ENCODE measurements at regions not wholly inside any gene's neighbourhood (a gene's known extent, or its start where the extent isn't known, plus 50 kb on each side); places are given as distances from the start of the nearest gene placed in this dataset.
"Not testable (repeated sequence)": the region's sequence is repeated elsewhere in the genome, so short reads cannot be mapped to it uniquely, and the experiment has no call there.

DNA sequence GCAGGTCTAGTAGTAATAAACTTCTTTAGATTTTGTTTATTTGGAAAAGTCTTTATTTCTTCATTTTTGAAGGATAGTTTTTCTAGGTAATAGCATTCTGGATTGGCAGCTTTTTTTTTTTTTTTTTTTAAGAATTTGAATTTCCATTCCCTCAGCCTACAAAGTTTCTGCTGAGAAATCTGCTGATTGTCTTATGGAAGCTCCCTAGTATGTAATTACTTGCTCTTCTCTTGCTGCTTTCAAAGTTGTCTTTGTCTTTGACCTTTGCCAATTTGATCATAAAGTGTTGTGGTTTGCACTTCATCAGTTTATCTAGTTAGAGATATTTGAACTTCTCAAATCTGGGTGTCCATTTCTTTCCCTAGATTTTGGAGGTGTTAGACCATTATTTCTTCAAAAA, 82.2 kb upstream of the GMDS start:
- no peak for DNase-seq (ENCODE audit: low read depth in 4 of 4, low spot score in 3 of 4)

DNA sequence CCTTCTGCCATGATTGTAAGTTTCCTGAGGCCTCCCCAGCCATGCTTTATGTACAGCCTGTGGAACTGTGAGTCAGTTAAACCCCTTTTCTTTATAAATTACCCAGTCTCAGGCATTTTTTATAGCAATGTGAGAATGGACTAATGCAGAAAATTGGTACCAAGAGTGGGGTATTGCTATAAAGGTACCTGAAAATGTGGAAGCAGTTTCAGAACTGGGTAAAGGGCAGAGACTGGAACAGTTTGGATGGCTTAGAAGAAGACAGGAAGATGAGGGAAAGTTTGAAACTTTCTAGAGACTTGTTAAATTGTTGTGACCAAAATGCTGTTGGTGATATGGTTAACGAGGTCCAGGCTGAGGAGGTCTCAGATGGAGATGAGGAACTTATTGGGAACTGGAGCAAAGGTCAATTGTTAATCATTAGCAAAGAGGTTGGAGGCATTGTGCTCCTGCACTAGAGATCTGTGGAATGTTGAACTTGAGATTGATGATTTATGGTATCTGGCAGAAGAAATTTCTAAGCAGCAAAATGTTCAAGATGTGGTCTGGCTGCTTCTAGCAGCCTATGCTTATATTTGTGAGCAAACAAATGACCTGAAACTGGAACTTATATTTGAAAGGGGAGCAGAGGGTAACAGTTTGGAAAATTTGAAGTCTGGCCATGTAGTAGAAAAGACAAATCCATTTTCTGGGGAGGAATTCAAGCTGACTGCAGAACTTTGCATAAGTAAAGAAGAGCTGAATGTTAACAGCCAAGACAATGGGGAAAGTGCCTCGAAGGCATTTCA, 79.0 kb upstream of the GMDS start:
- no peak for DNase-seq (ENCODE audit: low read depth in 4 of 4, low spot score in 3 of 4)

DNA sequence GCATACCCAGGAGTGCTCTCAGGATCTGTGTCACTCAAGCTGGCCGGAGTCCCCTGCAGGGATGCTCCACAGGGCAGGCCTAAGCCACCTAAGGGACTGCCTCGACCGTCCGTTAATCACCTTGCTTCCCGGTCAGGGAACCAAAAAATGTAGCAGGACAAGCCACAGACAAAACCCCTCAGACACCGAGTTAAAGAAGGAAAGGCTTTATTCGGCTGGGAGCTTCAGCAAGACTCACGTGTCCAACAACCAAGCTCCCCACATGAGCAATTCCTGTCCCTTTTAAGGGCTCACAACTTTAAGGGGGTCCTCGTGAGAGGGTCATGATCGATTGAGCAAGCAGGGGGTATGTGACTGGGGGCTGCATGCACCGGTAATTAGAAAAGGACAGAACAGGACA, 72.1 kb upstream of the GMDS start:
- not testable (repeated sequence) for DNase-seq (ENCODE audit: low read depth in 4 of 4, low spot score in 3 of 4)

DNA sequence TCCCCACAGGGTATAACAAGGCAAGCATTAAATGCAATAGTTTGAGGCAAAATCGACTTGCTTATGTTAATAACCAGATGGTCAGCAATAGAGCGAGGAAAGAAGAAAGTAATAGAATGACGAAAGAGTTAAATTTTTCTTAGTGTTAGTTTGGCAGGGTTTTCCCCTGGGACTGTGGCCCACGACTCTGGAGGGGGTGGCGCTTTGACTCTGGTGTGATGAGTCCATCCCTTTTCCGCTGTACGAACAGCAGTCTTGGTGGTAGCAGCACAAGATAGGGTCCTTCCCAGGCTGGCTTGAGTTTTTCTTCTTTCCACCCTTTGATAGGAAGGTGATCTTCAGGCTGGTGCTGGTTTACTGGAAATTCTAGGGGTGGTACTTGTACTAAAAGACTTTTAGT, 69.2 kb upstream of the GMDS start:
- DNase-seq (ENCODE audit: low read depth in 4 of 4, low spot score in 3 of 4): no peak

DNA sequence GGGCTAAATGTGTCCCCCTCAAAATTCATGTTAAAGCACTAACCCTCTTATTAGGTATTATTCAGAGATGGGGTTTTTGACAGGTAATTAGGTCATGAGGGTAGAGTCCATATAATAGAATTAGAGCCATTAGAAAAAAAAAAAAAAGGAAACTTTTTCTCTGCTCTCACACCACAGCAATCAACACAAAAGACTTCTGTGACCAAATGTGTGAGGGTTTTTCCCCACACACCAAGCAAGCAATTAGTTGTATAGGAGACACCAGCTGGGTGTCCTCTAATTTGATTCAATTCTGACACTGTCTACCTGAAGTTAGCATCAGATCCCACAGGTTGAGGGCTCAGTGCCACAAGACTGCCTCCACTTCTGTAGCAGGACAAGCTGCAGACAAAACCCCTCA, 64.6 kb upstream of the GMDS start:
- DNase-seq (ENCODE audit: low read depth in 4 of 4, low spot score in 3 of 4): no peak

DNA sequence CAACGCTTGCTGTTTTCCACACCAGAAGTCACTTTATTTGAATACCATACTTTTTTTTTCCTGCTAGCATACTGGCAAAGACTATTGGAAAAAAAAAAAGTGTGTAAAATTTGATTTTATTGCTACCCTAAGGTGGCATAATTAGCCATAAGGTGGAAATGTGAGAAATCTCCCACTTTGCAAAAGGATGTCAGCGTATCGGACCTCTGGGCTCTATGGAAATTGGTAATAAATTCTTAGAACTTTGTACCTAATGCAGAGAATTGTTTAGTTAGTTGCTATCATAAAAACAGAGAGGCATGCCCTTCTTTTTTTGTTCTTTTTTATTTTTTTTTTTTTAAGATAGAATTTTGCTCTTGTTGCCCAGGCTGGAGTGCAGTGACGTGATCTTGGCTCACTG, 63.7 kb upstream of the GMDS start:
- no peak for DNase-seq (ENCODE audit: low read depth in 4 of 4, low spot score in 3 of 4)

DNA sequence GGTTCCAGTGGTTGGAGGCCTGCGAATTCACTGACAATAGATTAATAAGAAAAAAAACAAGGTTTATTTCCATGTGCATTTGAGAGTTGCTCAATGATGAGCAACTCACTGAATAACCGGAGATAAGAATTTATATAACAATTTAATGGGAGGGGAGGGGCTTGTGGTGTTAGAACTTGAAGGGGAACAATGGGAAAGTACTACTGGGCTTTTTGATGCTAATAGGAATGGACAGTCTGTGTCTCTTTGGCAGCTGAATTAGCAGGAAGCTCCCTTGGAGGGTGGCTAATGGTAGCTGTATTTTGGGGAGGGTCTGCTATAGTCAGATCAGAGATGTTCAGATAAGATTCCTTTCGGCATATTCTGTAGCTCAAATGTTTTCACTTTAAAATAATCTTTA, 62.4 kb upstream of the GMDS start:
- no peak for DNase-seq (ENCODE audit: low read depth in 4 of 4, low spot score in 3 of 4)

DNA sequence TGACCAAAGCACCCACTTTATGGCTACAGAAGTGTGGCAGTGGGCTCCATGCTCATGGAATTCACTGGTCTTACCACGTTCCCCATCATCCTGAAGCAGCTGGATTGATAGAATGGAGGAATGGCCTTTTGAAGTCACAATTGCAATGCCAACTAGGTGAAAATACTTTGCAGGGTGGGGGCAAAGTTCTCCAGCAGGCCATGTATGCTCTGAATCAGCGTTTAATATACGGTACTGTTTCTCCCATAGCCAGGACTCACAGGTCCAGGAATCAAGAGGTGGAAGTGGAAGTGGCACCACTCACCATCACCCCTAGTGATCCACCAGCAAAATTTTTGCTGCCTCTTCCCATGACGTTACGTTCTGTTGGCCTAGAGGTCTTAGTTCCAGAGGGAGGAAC, 60.5 kb upstream of the GMDS start:
- DNase-seq (ENCODE audit: low read depth in 4 of 4, low spot score in 3 of 4): no peak

DNA sequence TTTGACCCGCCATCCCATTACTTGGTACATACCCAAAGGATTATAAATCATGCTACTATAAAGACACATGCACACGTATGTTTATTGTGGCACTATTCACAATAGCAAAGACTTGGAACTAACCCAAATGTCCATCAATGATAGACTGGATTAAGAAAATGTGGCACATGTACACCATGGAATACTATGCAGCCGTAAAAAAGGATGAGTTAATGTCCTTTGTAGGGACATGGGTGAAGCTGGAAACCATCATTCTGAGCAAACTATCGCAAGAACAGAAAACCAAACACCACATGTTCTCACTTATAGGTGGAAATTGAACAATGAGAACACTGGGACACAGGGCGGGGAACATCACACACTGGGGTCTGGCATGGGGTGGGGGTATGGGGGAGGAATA, 57.1 kb upstream of the GMDS start:
- DNase-seq (ENCODE audit: low read depth in 4 of 4, low spot score in 3 of 4): not testable (repeated sequence)

DNA sequence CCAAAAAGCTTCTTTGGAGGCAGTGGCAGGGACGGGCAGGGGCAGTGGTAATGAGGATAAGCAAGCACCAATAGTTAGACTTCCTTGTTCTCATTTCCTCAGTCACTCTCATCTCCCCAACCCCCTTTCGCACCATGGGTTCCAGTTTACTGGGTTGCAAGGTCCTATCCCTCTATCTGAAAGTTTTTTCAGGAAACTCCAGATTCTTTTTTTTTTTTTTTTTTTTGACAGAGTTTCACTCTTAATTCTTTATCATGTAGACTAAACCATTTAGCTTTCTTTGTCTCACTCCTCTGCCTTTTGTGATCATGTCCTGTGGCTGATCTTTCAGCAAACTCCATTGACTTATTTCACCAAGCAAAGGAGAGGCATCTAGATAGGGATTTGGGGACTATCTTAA, 51.4 kb upstream of the GMDS start:
- DNase-seq (ENCODE audit: low read depth in 4 of 4, low spot score in 3 of 4): no peak

Measured in right renal pelvis (tissue), 4 donors.